HG03064 (cell line): ENCODE measurements at regions not wholly inside any gene's neighbourhood (a gene's known extent, or its start where the extent isn't known, plus 50 kb on each side); places are given as distances from the start of the nearest gene placed in this dataset.
"Not testable (repeated sequence)": the region's sequence is repeated elsewhere in the genome, so short reads cannot be mapped to it uniquely, and the experiment has no call there.

ENCODE experiments used
- ATAC-seq: cut with Tn5 transposase; IDR thresholded peaks from one replicate; pipeline ENCODE4 v1.9.1; 2021; ENCODE audit warnings: low read depth; ENCODE audit not compliant: unreplicated experiment

- no peak for ATAC-seq
Observed at GRCh38 chr6:120395330-120395729, 939.0 kb downstream of the TBC1D32 start.

GRCh38 chr6:120392941-120393340 is 941.3 kb downstream of the TBC1D32 start:
- no peak for ATAC-seq

DNA sequence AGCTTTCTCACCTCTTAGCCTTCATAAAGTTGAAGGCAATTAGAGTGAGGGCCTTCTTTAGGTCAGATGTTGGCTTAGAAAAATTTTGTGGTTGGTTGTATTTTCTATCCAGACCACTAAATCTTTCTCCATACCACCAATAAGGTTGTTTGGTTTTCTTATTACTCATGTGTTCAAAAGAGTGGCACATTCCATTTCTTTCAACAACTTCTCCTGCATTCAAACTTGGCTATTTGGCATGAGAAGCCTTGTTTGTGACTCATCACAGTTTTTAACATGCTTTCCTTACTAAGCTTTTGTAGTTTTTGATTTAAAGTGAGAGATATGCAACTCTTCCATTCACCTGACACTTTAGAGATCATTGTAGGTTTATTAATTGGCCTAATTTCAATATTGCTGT is 949.6 kb downstream of the TBC1D32 start:
- no peak for ATAC-seq

GRCh38 chr6:120383681-120384080 is 950.6 kb downstream of the TBC1D32 start:
- no peak for ATAC-seq

DNA sequence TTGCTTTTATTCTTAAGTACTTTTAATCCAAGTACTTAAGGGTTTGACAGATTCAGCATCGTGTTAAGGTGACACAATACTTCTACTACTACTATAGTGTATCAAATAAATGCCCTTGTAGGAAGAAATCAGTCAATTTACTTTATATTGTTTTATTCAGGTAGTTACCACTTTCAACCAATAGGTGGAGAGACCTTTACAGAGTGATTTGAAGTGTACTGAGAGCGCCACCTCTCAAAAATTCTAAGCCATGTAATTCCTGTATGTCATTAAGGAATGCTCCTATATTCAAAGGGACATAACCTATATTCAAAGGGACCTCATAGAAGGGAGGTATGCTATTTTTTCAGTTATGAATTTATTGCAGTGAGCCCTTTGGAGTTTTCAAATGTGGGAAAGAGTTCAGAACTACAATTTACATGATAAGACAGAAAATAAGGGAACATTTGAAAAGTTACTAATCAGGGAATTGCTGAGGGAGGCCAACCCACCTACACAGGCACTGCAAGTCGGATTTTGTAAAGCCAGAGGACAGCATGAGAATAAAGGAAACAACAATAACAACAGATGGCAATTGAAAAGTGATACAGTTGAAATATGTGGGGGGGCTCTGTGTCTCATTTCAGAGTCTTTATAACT is 955.6 kb downstream of the TBC1D32 start:
- peak; percentile 80 for ATAC-seq

GRCh38 chr6:120373185-120373584 is 961.1 kb downstream of the TBC1D32 start:
- no peak for ATAC-seq

GRCh38 chr6:120363429-120363828 is 970.9 kb downstream of the TBC1D32 start:
- no peak for ATAC-seq

DNA sequence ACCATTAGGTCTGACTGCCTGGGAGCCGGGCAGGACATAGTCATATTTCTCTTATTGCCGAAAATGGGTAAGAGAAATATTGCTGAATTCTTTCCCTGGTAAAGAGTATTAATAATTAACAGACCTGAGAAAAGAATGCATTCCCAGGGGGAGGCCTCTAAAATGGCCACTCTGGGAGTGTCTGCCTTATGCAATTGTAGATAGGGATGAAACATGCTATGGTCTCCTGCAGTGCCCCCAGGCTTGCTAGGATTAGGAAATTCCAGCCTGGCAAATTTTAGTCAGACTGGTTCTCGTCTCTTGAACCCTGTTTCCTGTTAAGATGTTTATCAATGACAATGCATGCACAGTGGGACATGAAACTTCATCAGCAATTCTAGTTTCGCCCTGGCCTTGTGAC is 975.7 kb downstream of the TBC1D32 start:
- ATAC-seq, result not testable (repeated sequence)

GRCh38 chr6:120357447-120357846 is 976.8 kb downstream of the TBC1D32 start:
- ATAC-seq, result no peak

- ATAC-seq, result no peak
Observed at GRCh38 chr6:120355822-120356221, 978.5 kb downstream of the TBC1D32 start.

GRCh38 chr6:120354452-120355098 is 979.7 kb downstream of the TBC1D32 start:
- no peak for ATAC-seq

- ATAC-seq, result no peak
Observed at GRCh38 chr6:120352491-120352890, 981.8 kb downstream of the TBC1D32 start.

DNA sequence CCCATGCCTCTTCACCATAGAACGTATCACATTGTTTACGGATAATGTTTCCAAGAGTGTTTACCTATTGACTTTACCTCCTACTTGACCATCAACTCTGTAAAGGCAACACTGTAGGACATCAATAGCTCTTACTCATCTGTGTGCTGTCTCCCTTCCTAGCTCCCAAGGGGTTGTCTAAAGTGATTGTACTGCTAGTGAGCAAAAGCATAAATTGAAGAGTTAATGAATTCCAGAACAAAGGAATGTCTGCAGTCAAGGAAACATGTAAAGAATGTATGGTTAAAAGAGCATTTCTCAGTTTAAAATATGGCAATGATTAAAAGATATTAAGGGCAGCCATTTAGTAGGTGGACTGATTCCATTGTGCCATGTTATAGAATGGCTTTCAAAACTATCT is 985.4 kb downstream of the TBC1D32 start:
- ATAC-seq, result no peak

- no peak for ATAC-seq
Observed at GRCh38 chr6:120328521-120328920, 979.0 kb upstream of the MAN1A1 start.

- ATAC-seq, result no peak
Observed at GRCh38 chr6:120320481-120321162, 971.1 kb upstream of the MAN1A1 start.

DNA sequence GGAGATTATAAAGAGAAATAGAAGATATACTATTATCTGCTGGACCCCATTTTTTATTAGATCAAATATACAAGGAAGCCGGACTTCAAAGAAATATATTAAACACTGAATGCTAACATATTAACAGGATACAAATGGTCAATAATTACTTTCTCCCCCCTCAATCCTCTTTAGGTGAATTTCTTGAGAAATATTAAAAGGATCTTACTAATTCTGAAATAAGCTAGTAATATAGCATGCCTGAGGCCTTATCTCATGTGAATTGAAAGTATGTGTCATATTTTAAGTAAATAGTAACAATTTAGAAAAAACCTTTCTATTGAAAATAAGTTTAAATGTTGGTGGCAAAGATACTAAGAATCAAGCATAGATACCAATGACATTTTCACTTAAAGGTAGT is 954.7 kb upstream of the MAN1A1 start:
- no peak for ATAC-seq

- no peak for ATAC-seq
Observed at GRCh38 chr6:120303527-120303926, 954.0 kb upstream of the MAN1A1 start.

- ATAC-seq, result no peak
Observed at GRCh38 chr6:120302041-120302440, 952.5 kb upstream of the MAN1A1 start.

GRCh38 chr6:120290964-120291363 is 941.4 kb upstream of the MAN1A1 start:
- ATAC-seq, result no peak

- no peak for ATAC-seq
Observed at GRCh38 chr6:120282005-120282404, 932.4 kb upstream of the MAN1A1 start.

- no peak for ATAC-seq
Observed at GRCh38 chr6:120279466-120280167, 930.1 kb upstream of the MAN1A1 start.
